ENCODE measurements at regions not wholly inside any gene's neighbourhood (a gene's known extent, or its start where the extent isn't known, plus 50 kb on each side); places are given as distances from the start of the nearest gene placed in this dataset.

DNA sequence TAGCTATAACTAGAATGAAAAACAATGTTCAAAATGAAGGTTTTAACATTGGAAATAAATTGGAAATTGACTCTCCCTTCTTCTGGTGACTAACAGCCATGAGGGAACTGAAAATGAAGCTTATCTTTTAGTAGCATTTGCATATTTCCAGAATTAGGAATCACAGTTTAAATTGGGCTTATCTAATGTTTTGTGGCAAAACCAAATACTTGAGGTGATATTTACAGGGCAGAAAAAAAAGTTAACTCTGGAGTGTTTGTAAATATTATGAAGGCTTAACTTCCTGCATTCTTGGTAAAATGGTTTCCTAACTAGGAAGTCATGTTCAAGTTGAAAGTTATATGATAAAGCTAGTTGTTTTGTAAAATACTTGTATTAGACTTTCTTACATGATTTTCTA lies 96.4 kb upstream of the SOX9 start:
- Histone ChIP-seq H3K9me3 (no peaks in the 10 kb centered on the region), H3K4me1 (no peaks in the 10 kb centered on the region), H3K27ac (no peak overlapping the region), H3K36me3 (no peaks in the 10 kb centered on the region), H3K27me3 (no peaks in the 10 kb centered on the region), H3K4me3 (no peak overlapping the region)
- DNase-seq (ENCODE audit: low spot score in 2 of 2) = no peak
- intact Hi-C loops (cut with DNase I) = no loop called here
- TF ChIP-seq, protein P1, sequence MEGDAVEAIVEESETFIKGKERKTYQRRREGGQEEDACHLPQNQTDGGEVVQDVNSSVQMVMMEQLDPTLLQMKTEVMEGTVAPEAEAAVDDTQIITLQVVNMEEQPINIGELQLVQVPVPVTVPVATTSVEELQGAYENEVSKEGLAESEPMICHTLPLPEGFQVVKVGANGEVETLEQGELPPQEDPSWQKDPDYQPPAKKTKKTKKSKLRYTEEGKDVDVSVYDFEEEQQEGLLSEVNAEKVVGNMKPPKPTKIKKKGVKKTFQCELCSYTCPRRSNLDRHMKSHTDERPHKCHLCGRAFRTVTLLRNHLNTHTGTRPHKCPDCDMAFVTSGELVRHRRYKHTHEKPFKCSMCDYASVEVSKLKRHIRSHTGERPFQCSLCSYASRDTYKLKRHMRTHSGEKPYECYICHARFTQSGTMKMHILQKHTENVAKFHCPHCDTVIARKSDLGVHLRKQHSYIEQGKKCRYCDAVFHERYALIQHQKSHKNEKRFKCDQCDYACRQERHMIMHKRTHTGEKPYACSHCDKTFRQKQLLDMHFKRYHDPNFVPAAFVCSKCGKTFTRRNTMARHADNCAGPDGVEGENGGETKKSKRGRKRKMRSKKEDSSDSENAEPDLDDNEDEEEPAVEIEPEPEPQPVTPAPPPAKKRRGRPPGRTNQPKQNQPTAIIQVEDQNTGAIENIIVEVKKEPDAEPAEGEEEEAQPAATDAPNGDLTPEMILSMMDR (IDR thresholded peaks at IDR 0.05) = no peak

DNA sequence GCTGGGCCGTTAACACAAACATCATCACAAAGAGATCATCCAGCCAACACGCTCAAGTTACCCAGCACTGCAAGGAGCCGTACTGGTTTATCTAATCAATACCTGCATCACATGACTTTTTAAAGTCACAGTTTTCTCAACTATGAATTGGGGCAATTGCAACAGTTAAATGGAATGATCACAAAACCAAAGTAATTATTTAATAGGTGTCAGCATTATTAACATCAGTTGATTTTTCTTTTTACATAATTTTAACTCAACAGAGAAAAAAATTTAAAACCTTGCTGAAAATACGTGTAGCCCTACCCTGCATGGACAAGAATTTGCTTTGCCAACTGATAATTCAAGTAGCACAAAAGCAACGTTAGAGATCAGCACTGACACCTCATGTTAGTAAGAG lies 95.7 kb upstream of the SOX9 start:
- Histone ChIP-seq H3K27ac (no peak overlapping the region), H3K4me3 (no peak overlapping the region), H3K36me3 (no peaks in the 10 kb centered on the region), H3K4me1 (no peaks in the 10 kb centered on the region), H3K9me3 (no peaks in the 10 kb centered on the region), H3K27me3 (no peaks in the 10 kb centered on the region)
- intact Hi-C loops (cut with DNase I) = no loop called here
- DNase-seq (ENCODE audit: low spot score in 2 of 2) = no peak
- TF ChIP-seq, protein P1 (IDR thresholded peaks at IDR 0.05) = no peak

DNA sequence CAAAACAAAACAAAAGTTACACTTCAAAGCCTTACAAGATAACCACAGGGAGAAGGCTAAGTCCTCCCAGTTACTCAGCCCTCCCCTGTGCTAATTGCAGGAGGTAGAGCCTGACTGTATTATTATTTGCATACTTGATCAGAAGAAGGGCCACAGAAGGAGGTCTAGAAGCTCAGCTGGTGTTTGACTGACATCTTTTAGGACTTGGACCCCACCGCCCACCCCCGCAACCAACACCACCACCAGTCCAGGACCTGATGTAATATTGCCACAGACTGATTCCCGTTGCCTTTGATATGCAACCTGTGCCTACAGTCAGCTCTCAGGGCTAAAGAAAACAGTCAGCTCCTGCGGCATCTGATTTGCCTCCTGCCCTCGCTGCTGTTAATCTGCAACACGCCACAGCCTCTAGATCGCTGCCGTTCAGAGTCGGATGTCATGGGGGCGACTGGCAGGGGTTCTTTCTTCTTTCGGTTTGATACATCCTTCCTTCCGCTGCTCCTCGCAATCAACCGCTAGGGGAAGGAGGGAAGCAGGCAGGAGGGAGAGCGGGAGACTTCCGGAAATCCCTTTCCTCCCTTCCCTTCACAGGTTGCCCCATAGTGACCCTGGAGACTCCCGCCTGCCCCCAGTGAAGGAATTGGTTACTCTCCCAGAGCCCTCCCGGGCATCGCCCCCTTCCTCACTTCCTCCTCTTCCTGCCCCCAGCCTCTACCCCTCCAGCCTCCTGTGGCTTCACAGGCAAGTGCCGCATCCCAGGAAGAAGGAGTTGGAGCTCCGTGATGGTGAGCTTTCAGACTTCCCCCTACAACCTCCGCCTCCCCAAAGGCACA lies 90.5 kb upstream of the SOX9 start:
- no peaks in the 10 kb centered on the region for H3K9me3 ChIP-seq
- H3K27me3 ChIP-seq = no peaks in the 10 kb centered on the region
- H3K27ac ChIP-seq = no peak overlapping the region
- no peaks in the 10 kb centered on the region for H3K36me3 ChIP-seq
- TF ChIP-seq, protein P1 (IDR thresholded peaks at IDR 0.05) = peak in 1 of 3 experiments; percentile 17
- no peaks in the 10 kb centered on the region for H3K4me1 ChIP-seq
- DNase-seq (ENCODE audit: low spot score in 2 of 2) = no peak
- intact Hi-C loops (cut with DNase I) = no loop called here
- H3K4me3 ChIP-seq = peak overlapping the region; percentile 39 to 41

DNA sequence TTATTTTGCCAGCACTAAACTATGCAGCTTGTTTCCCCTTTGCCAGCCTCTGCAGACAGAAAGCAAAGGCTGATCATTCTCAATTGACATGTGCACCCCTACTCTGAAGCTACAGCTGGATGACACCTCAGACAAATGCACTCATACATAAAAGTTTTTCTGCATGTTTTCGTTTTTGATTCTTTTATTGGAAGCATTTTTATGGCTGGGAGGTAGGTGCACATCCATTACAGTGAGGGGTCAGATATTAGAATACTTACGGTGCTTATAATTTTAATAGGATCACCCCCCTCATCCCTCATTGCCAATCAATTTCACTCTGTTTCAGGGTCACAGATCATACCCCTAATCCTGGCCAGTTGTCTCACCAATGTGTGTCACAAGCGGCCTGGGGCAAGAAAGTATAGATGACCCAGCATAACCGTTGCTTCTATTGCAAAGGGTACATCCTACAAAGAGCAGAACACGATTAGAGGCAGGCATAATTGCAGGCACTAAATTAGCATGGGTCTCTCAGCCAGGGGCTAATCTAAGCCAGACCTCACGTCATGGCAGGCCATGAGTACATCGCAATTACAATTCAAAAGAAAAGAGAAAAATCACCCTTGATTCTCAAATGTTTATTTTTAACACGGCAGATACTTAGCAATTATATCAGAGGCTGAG lies 89.5 kb upstream of the SOX9 start:
- TF ChIP-seq, protein P1 (IDR thresholded peaks at IDR 0.05) = no peak
- H3K36me3 ChIP-seq = no peaks in the 10 kb centered on the region
- no peaks in the 10 kb centered on the region for H3K9me3 ChIP-seq
- H3K27me3 ChIP-seq = no peaks in the 10 kb centered on the region
- no peak overlapping the region for H3K27ac ChIP-seq
- no peaks in the 10 kb centered on the region for H3K4me1 ChIP-seq
- no peak for DNase-seq (ENCODE audit: low spot score in 2 of 2)
- H3K4me3 ChIP-seq = no peak overlapping the region
- intact Hi-C loops (cut with DNase I) = no loop called here

DNA sequence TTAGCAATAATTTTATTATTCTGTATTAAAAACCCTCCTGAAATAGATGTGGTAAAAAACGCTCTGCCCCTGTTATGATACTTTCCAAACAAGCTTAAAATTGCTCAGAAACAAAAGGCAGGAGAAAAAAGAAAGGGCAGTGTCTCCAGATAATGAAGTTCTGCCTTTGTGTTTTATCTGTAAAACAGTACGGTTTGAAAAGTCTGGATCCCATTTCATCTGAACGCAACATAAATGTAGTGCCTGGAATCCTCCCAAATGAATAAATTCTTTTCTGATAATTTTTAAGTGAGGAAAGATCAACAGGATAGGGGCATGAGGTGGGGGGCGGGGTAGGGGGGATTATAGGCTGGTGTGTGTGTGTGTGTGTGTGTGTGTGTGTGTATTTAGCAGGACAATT lies 87.5 kb upstream of the SOX9 start:
- no peak for DNase-seq (ENCODE audit: low spot score in 2 of 2)
- no peak overlapping the region for H3K27ac ChIP-seq
- no peaks in the 10 kb centered on the region for H3K27me3 ChIP-seq
- no peak overlapping the region for H3K4me3 ChIP-seq
- TF ChIP-seq, protein P1 (IDR thresholded peaks at IDR 0.05) = no peak
- intact Hi-C loops (cut with DNase I) = no loop called here
- no peaks in the 10 kb centered on the region for H3K4me1 ChIP-seq
- H3K36me3 ChIP-seq = no peaks in the 10 kb centered on the region
- H3K9me3 ChIP-seq = no peaks in the 10 kb centered on the region
